HG02973 (cell line): ENCODE measurements at regions not wholly inside any gene's neighbourhood (a gene's known extent, or its start where the extent isn't known, plus 50 kb on each side); places are given as distances from the start of the nearest gene placed in this dataset.

Experiments
- ATAC-seq: cut with Tn5 transposase; IDR thresholded peaks from one replicate; pipeline ENCODE4 v1.9.1; 2021; ENCODE audit warnings: moderate library complexity; ENCODE audit not compliant: unreplicated experiment

GRCh38 chr6:137277971-137278637 is 58.9 kb upstream of the IFNGR1 start:
- no peak for ATAC-seq

GRCh38 chr6:137272403-137272802 is 53.2 kb upstream of the IFNGR1 start:
- no peak for ATAC-seq

GRCh38 chr6:137271245-137272183 is 52.3 kb upstream of the IFNGR1 start:
- no peak for ATAC-seq

GRCh38 chr6:137269803-137270202 is 50.6 kb upstream of the IFNGR1 start:
- ATAC-seq: no peak

- ATAC-seq: no peak
These were observed 50.2 kb upstream of the IFNGR1 start for GRCh38 chr6:137269347-137269746.
